CD1c-positive myeloid dendritic cell (primary cell): ENCODE measurements at regions not wholly inside any gene's neighbourhood (a gene's known extent, or its start where the extent isn't known, plus 50 kb on each side); places are given as distances from the start of the nearest gene placed in this dataset.
"Not testable (repeated sequence)": the region's sequence is repeated elsewhere in the genome, so short reads cannot be mapped to it uniquely, and the experiment has no call there.

ENCODE experiments used
- DNase-seq: peaks from one replicate; pipeline ENCODE4 v3.0.0-alpha.2; 2016; ENCODE audit errors: extremely low spot score

- no peak for DNase-seq
These were observed 111.0 kb upstream of the ANKRD30BL start for GRCh38 chr2:132272713-132273112.

- not testable (repeated sequence) for DNase-seq
These were observed 111.8 kb upstream of the ANKRD30BL start for GRCh38 chr2:132273585-132273984.

GRCh38 chr2:132274000-132274399 is 112.2 kb upstream of the ANKRD30BL start:
- no peak for DNase-seq

GRCh38 chr2:132275396-132275795 is 113.6 kb upstream of the ANKRD30BL start:
- no peak for DNase-seq

DNA sequence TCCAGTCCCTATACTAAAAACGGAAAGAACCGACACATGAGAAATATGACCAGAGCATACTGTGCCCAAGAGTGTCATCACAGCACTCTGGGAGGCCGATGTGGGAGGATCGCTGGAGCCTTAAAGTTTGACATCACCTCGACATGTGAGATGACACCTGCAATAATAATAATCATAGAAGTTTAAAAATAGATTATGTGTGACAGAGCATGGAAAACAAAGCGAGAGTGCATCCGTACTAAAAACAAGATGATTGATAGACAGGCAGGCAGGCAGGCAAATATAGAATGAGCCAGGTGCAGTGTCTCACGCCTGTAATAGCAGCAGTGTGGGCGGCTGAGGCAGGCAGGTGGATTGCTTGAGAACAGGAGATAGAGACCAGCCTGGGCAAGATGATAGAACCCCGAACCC is 114.8 kb upstream of the ANKRD30BL start:
- DNase-seq, result no peak

DNA sequence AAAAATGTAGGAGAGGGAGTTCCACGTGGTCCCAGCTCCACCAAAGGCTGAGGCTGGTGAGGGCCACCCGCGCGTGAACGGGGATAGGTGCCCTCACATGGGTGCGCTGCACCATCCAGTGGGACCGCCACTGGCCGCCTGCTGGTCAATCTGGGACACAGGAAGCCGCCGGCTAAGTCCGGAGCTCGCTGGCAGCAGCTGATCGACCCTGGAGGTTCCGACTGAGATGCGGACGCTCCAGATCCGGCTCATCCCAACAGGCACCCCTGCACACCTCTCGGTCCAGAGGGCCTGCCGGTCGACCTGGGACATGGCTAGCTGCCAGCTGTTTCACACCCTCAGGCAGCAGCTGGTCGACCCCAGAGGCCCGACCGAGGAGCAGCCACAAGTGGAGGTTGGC is 116.5 kb upstream of the ANKRD30BL start:
- no peak for DNase-seq

GRCh38 chr2:132279344-132279743 is 117.6 kb upstream of the ANKRD30BL start:
- DNase-seq, result no peak

GRCh38 chr2:132279930-132280615 is 118.3 kb upstream of the ANKRD30BL start:
- DNase-seq, result no peak

DNA sequence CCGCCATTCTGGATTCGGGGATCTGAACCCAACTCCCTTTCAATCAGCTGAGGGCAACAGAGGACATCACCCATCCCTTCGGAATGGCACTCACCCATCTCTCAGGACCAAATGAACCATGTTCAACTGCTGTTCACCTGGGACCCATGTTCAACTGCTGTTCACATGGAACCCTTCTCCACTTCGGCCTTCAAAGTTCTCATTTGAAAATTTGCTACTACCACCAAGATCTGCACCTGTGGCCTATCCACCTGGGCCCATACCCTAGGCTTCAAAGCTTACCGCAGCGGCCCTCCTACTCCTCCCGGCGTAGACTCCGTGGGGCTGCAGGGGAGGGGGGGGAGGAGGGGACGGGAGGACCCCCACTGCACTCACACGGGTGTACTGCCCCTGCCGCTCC is 119.2 kb upstream of the ANKRD30BL start:
- no peak for DNase-seq

DNA sequence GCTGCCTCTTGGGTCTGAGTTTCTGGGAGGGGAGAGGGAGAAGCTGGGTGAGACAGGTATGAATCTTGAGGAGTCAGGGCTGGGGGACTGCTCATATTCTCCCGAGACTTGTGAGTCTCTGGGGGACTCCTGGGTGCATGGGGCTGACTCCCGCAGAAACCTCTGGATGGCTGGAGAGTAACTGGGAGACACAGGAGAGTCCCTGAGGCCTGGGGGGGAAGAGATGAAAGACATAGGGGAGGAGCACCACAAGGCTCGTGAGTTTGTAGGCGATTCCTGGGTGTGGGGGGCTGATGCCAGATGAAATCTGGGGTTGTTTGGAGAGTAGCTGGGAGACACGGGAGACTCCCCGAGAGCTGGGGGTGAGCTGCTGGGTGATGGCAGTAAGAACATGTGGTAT is 120.4 kb upstream of the ANKRD30BL start:
- DNase-seq, result not testable (repeated sequence)

DNA sequence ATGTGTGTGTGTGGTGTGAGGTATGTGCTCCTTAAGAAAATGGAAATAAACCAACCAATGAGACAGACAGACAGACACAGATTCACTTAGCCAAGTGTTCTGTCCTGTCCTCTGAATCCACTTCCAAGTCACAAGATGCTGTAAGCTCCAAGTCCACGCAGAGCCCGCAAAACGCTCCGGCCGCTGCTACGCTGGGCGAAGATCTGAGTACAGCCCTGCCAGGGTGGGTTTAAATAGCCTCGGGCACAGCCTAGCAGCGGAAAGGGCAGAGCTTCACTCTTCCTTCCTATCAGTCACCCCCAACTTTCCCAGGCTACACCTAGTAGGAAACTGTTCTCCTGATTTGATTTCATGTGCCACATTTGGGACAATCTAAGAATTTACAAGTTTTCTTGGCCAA is 121.2 kb upstream of the ANKRD30BL start:
- DNase-seq, result no peak

- DNase-seq, result not testable (repeated sequence)
These were observed 124.6 kb upstream of the ANKRD30BL start for GRCh38 chr2:132286289-132286911.

DNA sequence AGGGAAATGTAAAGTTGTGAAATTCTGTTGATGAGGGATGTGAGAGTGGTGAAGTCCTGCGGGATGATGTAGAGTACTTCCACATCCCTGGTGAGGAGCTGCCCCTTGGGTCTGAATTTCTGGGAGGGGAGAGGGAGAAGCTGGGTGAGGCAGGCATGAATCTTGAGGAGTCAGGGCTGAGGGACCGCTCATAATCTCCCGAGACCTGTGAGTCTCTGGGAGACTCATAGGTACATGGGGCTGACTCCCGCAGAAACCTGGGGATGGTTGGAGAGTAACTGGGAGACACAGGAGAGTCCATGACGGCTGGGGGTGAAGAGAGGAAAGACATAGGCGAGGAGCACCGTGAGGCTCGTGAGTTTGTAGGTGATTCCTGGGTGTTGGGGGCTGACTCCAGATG is 126.2 kb upstream of the ANKRD30BL start:
- DNase-seq, result not testable (repeated sequence)

DNA sequence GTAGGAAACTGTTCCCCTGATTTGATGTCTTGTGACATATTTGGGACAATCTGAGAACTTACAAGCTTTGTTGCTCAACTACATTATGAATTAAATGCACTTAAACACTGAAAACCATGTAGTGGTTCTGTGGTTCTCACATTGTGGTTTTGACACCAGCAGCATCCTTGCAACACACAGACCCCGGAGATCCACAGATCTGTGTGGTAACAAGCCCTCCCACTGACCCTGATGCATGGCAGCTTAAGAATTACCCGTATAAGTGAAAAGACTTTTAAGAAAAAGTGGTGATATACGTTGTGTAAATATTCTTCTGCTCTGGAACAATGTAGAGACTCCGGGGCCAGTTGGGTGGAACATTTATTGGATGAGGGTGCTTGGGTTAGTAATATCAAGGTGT is 127.4 kb upstream of the ANKRD30BL start:
- DNase-seq, result not testable (repeated sequence)

DNA sequence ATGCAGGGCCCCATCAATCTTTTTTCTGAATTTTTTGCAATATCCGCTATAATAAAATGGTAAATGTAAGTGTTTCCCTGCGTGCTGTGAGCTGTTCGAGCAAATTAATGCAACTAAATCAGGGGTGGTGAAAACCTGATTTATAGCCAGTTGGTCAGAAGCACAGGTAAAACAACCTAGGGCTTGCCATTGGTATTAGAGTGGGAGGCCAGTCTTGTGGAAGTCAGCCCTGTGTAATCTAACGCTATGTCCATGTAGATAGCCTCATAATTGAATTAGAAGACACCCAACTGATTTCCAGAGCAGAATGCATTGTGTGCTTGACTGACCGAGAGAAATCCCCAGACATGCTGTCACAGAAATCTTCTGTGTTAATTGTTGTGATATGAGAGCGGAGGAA is 126.8 kb upstream of the GPR39 start:
- DNase-seq, result not testable (repeated sequence)

DNA sequence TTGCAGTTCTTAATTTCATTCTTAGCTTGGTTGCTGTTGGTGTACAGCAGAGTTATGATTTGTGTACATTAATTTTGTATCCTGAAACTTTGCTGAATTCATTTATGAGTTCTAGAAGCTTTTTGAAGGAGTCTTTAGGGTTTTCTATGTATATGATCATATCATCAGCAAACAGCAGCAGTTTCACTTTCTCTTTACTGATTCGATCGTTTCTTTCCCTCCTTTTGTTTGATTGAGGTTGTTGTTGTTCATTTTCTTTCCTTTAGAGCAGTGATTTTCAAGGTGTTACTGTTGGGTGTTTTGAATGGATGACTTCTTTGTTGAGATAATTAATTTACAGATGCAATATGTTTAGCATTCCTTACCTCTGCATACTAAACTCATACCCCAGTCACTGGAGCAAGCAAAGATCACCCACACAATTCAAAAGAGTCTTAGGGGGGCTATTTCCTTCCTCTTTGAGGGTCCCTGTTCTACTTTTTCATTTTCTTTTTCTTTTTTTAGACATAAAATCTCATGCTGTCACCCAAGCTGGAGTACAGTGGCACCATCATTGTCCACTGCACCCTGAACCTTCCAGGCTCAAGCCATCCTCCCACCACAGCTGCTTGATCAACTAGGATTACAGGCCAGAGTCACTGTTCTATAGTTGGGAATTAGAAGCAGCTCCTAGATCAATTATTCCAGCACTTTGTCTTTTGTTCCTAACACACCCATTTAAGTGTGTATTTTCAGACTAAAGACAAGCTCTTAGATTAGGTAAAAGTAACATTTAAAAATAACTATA is 115.8 kb upstream of the GPR39 start:
- DNase-seq, result not testable (repeated sequence)

GRCh38 chr2:132304661-132305380 is 111.8 kb upstream of the GPR39 start:
- peak; percentile 39 for DNase-seq

DNA sequence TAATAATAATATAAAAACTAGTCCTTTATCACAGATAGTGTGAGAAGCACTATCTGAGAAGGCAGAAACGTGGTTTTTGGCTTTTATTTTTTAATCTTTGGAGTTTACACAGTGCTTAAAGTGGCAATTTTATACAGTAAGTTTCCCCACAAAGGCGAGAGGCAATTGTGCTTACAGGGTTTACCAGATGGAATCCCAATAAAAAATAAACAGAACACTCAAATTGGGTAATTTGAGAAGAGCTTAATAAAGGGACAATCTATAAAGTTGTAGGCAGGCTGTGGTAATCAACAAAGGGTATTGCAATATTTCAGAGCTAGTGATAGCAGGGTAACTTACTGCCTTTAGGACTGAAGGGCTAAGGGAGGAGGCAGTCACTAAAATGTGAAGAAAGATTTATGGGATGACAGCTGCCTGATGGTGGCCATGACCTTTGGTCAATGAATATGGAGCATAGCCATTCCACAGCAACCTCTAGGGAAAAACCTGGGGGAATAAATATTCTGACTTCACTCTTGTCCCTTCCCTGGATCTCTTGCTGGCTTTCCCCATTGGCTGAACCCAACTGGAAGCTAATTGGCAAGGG is 108.9 kb upstream of the GPR39 start:
- DNase-seq, result not testable (repeated sequence)

DNA sequence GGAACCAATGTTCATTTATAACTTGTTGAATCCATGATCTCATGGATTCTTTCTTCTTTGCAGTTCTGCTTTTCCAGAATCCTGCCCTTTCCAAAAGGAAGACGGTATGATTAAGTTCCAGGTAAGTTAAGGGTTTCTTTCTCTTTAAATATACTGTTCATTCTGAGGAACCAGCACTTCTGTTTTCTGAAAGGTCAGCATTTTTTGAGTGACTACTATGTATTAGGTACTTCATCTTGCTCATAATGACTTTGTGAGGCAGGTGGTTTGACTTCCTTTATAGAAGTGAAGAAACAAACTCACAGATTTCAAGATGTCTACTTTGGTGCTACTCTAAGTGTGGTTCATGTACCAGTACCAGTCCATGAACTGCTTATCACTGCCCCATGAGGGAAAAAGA is 107.4 kb upstream of the GPR39 start:
- not testable (repeated sequence) for DNase-seq

GRCh38 chr2:132315546-132315945 is 101.1 kb upstream of the GPR39 start:
- not testable (repeated sequence) for DNase-seq

DNA sequence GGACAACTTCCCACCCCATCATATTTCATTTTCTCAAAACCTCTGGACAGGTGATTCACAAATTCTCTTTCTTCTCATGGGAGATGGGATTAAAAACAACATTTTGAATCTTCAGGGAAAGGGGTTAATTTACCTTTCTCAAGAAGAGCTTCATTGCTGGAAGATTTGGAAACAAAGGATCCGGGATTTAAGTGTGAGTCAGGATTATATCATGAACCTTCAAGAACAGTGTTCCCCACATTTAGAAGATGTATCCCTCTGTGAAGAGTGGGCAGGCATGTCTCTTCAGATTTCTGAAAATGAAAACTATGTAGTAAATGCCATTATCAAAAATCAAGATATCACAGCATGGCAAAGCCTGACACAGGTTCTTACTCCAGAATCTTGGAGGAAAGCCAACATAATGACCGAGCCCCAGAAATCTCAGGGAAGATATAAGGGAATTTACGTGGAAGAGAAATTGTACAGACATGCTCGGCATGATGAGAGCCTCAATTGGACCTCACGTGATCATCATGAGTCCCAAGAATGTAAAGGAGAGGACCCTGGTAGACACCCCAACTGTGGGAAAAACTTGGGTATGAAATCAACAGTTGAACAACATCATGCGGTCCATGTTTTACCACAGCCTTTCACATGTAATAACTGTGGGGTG is 99.5 kb upstream of the GPR39 start:
- not testable (repeated sequence) for DNase-seq
